GM13976 (cell line): ENCODE measurements at regions not wholly inside any gene's neighbourhood (a gene's known extent, or its start where the extent isn't known, plus 50 kb on each side); places are given as distances from the start of the nearest gene placed in this dataset.

ENCODE experiments used
- DNase-seq: peaks from one replicate; pipeline ENCODE4 v3.0.0; 2012; ENCODE audit warnings: low spot score
- CTCF ChIP-seq: IDR thresholded peaks from 2 replicates; pipeline ENCODE4 v1.5.1; 2012; ENCODE audit warnings: borderline replicate concordance, mild to moderate bottlenecking; ENCODE audit not compliant: insufficient read depth; ENCODE audit errors: extremely low read depth, missing control alignments, control extremely low read depth
- in situ Hi-C: fragments of 300-500 bp; cut with MboI; formaldehyde crosslinking; loops from one replicate; pipeline ENCODE4 v1.12.0; 2022; ENCODE audit warnings: low sequenced_read_pairs, mixed read lengths, inconsistent platforms; ENCODE audit not compliant: unreplicated experiment

GRCh38 chr10:117781216-117781831, 238.8 kb downstream of the EMX2 start:
- in situ Hi-C loops, result no loop called here
- no peak for DNase-seq
- no peak for TF ChIP-seq CTCF

- in situ Hi-C loops, result no loop called here
- no peak for TF ChIP-seq CTCF
- no peak for DNase-seq
Observed at GRCh38 chr10:117782276-117782675, 239.7 kb downstream of the EMX2 start.

- in situ Hi-C loops, result no loop called here
- TF ChIP-seq CTCF, result no peak
- DNase-seq, result no peak
Observed at GRCh38 chr10:117783698-117784395, 241.3 kb downstream of the EMX2 start.

GRCh38 chr10:117784776-117785175, 242.2 kb downstream of the EMX2 start:
- DNase-seq, result no peak
- no peak for TF ChIP-seq CTCF
- in situ Hi-C loops, result no loop called here

- in situ Hi-C loops, result no loop called here
- no peak for TF ChIP-seq CTCF
Observed at GRCh38 chr10:117788911-117789310, 246.4 kb downstream of the EMX2 start.

GRCh38 chr10:117790179-117790578, 247.6 kb downstream of the EMX2 start:
- no peak for DNase-seq
- TF ChIP-seq CTCF, result no peak
- in situ Hi-C loops, result no loop called here

More at GRCh38 chr10:117788911-117789310, 246.4 kb downstream of the EMX2 start:
- no peak for DNase-seq

GRCh38 chr10:117790621-117791020, 248.1 kb downstream of the EMX2 start:
- TF ChIP-seq CTCF, result no peak
- no peak for DNase-seq
- in situ Hi-C loops, result no loop called here
